Mesenchymal stem cell (in vitro differentiated cells and primary cell): ENCODE measurements at regions not wholly inside any gene's neighbourhood (a gene's known extent, or its start where the extent isn't known, plus 50 kb on each side); places are given as distances from the start of the nearest gene placed in this dataset.
A peak's percentile ranks its signal among the peaks of the same experiment; 100 is the strongest.

ENCODE experiments used
- DNase-seq: peaks from one replicate; pipeline ENCODE4 v3.0.0-alpha.2; 2013
- H2AFZ ChIP-seq: one replicate; pipeline ENCODE4 v1.6.1; 2013; ENCODE audit warnings: low read depth, mild to moderate bottlenecking, control low read depth, inconsistent platforms, low read length, moderate library complexity
- H2AK5ac ChIP-seq: 2 replicates; pipeline ENCODE4 v1.6.1; 2013; ENCODE audit warnings: low read length, moderate library complexity, mild to moderate bottlenecking, inconsistent platforms; ENCODE audit not compliant: severe bottlenecking
- H2BK120ac ChIP-seq: one replicate; pipeline ENCODE4 v1.6.1; 2013; ENCODE audit warnings: low read depth, mild to moderate bottlenecking, inconsistent platforms, low read length, moderate library complexity
- H2BK12ac ChIP-seq, 2 experiments: one replicate each; pipeline ENCODE4 v1.6.1; 2013; ENCODE audit warnings: inconsistent platforms in 2 of 2, low read length in 2 of 2, mild to moderate bottlenecking in 2 of 2, moderate library complexity in 2 of 2, control low read depth in 1 of 2
- H2BK15ac ChIP-seq: one replicate; pipeline ENCODE4 v1.6.1; 2013; ENCODE audit warnings: mild to moderate bottlenecking, low read depth, inconsistent platforms; ENCODE audit not compliant: poor library complexity, severe bottlenecking
- H2BK5ac ChIP-seq: 2 replicates; pipeline ENCODE4 v1.6.1; 2013; ENCODE audit warnings: low read depth, mild to moderate bottlenecking, low read length, control low read depth, inconsistent platforms; ENCODE audit not compliant: poor library complexity, severe bottlenecking
- H3K14ac ChIP-seq, 2 experiments: one replicate each; pipeline ENCODE4 v1.6.1; 2013; ENCODE audit warnings: inconsistent platforms in 2 of 2, low read length in 2 of 2, control low read depth in 1 of 2, mild to moderate bottlenecking in 1 of 2, moderate library complexity in 1 of 2
- H3K18ac ChIP-seq, 2 experiments: one replicate each; pipeline ENCODE4 v1.6.1; 2013; ENCODE audit warnings: inconsistent platforms in 2 of 2, low read length in 2 of 2, control low read depth in 1 of 2, low read depth in 1 of 2, mild to moderate bottlenecking in 1 of 2
- H3K23ac ChIP-seq, 2 experiments: one replicate each; pipeline ENCODE4 v1.6.1; 2013; ENCODE audit warnings: inconsistent platforms in 2 of 2, low read length in 2 of 2, mild to moderate bottlenecking in 2 of 2, moderate library complexity in 2 of 2, control low read depth in 1 of 2
- H3K27ac ChIP-seq: 2 replicates; pipeline ENCODE4 v1.5.1; 2013; ENCODE audit warnings: mild to moderate bottlenecking, moderate library complexity, low read length, control low read depth, inconsistent platforms; ENCODE audit not compliant: poor library complexity, severe bottlenecking
- H3K27me3 ChIP-seq, 2 experiments: 2 replicates each; pipeline versions ENCODE4 v1.6.1 to v1.7.0; 2013; ENCODE audit warnings: low read length in 2 of 2, mild to moderate bottlenecking in 2 of 2, moderate library complexity in 2 of 2, control low read depth in 1 of 2, inconsistent platforms in 1 of 2; ENCODE audit not compliant: control insufficient read depth in 1 of 2, insufficient read depth in 1 of 2
- H3K36me3 ChIP-seq, 2 experiments: 2 replicates each; pipeline versions ENCODE4 v1.6.1 to v1.7.0; 2013; ENCODE audit warnings: low read length in 2 of 2, control low read depth in 1 of 2, inconsistent platforms in 1 of 2, low read depth in 1 of 2, mild to moderate bottlenecking in 1 of 2; ENCODE audit not compliant: insufficient read depth in 2 of 2, control insufficient read depth in 1 of 2
- H3K4ac ChIP-seq, 2 experiments: one replicate each; pipeline ENCODE4 v1.6.1; 2013; ENCODE audit warnings: inconsistent platforms in 2 of 2, low read length in 2 of 2, mild to moderate bottlenecking in 2 of 2, moderate library complexity in 2 of 2, control low read depth in 1 of 2, low read depth in 1 of 2
- H3K4me1 ChIP-seq: 2 replicates; pipeline ENCODE4 v1.6.1; 2013; ENCODE audit warnings: low read depth, low read length, control low read depth; ENCODE audit not compliant: control insufficient read depth, insufficient read depth
- H3K4me2 ChIP-seq: 2 replicates; pipeline ENCODE4 v1.6.1; 2013; ENCODE audit warnings: low read length, mild to moderate bottlenecking, inconsistent platforms; ENCODE audit not compliant: poor library complexity, severe bottlenecking
- H3K4me3 ChIP-seq, 2 experiments: 2 replicates each; pipeline versions ENCODE4 v1.5.1 to v1.7.0; 2013; ENCODE audit warnings: low read length in 2 of 2, mild to moderate bottlenecking in 2 of 2, control low read depth in 1 of 2, low read depth in 1 of 2; ENCODE audit not compliant: insufficient read depth in 1 of 2
- H3K79me1 ChIP-seq: replicated peaks from 2 replicates; pipeline ENCODE4 v1.6.1; 2013; ENCODE audit warnings: mild to moderate bottlenecking, control low read depth, low read length, inconsistent platforms; ENCODE audit not compliant: poor library complexity, severe bottlenecking
- H3K9ac ChIP-seq: 2 replicates; pipeline ENCODE4 v1.7.0; 2013; ENCODE audit warnings: mild to moderate bottlenecking, low read length, moderate library complexity
- H3K9me3 ChIP-seq: 2 replicates; pipeline ENCODE4 v1.7.0; 2013; ENCODE audit warnings: mild to moderate bottlenecking, low read length; ENCODE audit not compliant: control insufficient read depth
- H4K8ac ChIP-seq: one replicate; pipeline ENCODE4 v1.6.1; 2013; ENCODE audit warnings: inconsistent platforms, mild to moderate bottlenecking, low read length, moderate library complexity
- H4K91ac ChIP-seq: one replicate; pipeline ENCODE4 v1.6.1; 2013; ENCODE audit warnings: mild to moderate bottlenecking, low read length, inconsistent platforms
- WGBS: methylation state at CpG from one replicate; pipeline ENCODE4 v1.1.7; 2013; ENCODE audit warnings: mixed read lengths; 5-methylcytosine and 5-hydroxymethylcytosine counted together

DNA sequence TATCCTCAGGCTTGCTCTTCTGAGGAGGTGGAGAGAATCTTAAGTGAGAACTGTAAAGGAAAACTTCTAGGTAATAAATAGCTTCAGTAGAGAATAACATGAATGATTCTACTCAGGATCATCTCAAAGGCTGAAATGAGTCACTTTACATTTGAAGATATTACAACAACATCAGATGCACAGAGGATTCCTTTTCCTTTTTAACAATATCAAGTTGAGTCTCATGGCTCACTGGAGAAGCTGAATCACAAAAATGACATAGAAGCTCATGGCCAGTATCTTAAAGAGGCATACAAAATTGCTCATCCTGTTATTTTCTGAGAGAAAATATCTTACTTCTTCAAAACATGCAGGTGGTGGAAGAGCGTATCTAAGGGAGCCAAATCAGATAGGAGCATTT is 72.5 kb upstream of the EMCN start:
- Histone ChIP-seq H2BK12ac (no peak overlapping the region), H3K4me2 (no peak overlapping the region), H3K18ac (no peak overlapping the region), H2BK5ac (no peak overlapping the region), H3K23ac (no peak overlapping the region), H3K4me3 (no peak overlapping the region), H4K91ac (no peak overlapping the region), H3K14ac (no peak overlapping the region), H3K4ac (no peak overlapping the region), H2BK120ac (no peak overlapping the region), H2AFZ (no peak overlapping the region), H4K8ac (no peak overlapping the region), H3K4me1 (no peaks in the 10 kb centered on the region), H3K27me3 (no peaks in the 10 kb centered on the region), H2AK5ac (no peak overlapping the region), H3K9ac (no peak overlapping the region), H3K36me3 (no peaks in the 10 kb centered on the region), H2BK15ac (no peak overlapping the region), H3K27ac (no peak overlapping the region), H3K79me1 (no peaks in the 10 kb centered on the region), H3K9me3 (no peaks in the 10 kb centered on the region)
- no CpG with 5 or more reads among the region's 1 CpG for WGBS
- DNase-seq = peak; percentile 6

DNA sequence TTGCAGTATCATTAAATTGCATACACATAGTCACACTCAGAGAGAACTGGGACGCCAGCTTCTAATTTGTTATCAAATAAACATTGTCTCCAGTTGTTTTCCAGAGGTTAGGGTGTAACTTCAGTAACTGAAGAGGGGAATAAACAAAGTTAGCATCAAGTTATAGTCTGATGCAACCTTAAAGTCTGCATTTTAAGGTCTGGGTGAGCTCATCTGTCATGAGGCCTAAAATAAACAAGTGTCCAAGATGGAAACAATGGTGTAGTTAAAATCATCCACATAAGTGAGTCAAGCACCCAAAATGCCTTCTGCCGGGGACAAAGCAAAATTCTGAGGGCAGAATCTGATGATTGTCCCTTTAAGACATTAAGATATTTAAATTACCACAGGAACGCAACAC is 70.3 kb upstream of the EMCN start:
- 14% methylated on average over 1 of the region's 3 CpGs for WGBS
- Histone ChIP-seq H3K27ac (no peak overlapping the region), H2BK5ac (no peak overlapping the region), H3K4me1 (no peaks in the 10 kb centered on the region), H2BK15ac (no peak overlapping the region), H3K4me3 (no peak overlapping the region), H3K27me3 (no peaks in the 10 kb centered on the region), H3K14ac (no peak overlapping the region), H2BK120ac (peak overlapping the region; percentile 19), H3K18ac (no peak overlapping the region), H4K91ac (no peak overlapping the region), H4K8ac (no peak overlapping the region), H3K79me1 (no peaks in the 10 kb centered on the region), H3K4me2 (no peak overlapping the region), H2BK12ac (no peak overlapping the region), H3K36me3 (no peaks in the 10 kb centered on the region), H3K23ac (no peak overlapping the region), H2AFZ (no peak overlapping the region), H3K9me3 (no peaks in the 10 kb centered on the region), H3K9ac (no peak overlapping the region), H2AK5ac (no peak overlapping the region), H3K4ac (no peak overlapping the region)
- peak; percentile 69 for DNase-seq

DNA sequence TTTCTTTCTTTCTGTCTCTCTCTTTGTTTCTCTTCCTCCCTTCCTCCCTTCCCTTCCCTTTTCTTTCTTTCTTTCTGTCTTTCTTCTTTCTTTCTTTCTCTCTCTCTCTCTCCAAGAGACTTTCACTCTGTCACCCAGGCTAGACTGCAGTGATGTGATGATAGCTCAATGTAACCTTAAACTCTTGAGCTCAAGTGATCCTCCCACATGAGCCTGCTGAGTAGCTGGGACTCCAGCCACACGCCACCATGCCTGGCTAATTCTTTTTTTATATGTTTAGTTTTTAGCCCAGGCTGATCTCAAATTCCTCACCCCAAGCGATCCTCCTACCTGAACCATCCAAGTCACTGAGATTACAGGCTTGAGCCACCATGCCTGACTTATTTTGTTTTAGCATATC is 64.3 kb upstream of the EMCN start:
- Histone ChIP-seq H3K4me2 (no peak overlapping the region), H3K9me3 (no peaks in the 10 kb centered on the region), H4K8ac (no peak overlapping the region), H2BK120ac (no peak overlapping the region), H3K79me1 (no peaks in the 10 kb centered on the region), H2AFZ (no peak overlapping the region), H2BK15ac (no peak overlapping the region), H3K9ac (no peak overlapping the region), H2AK5ac (no peak overlapping the region), H3K27ac (no peak overlapping the region), H3K4ac (no peak overlapping the region), H4K91ac (no peak overlapping the region), H3K4me3 (no peak overlapping the region), H3K36me3 (no peaks in the 10 kb centered on the region), H3K18ac (no peak overlapping the region), H3K4me1 (no peaks in the 10 kb centered on the region), H3K23ac (no peak overlapping the region), H3K14ac (no peak overlapping the region), H2BK5ac (no peak overlapping the region), H2BK12ac (no peak overlapping the region), H3K27me3 (no peaks in the 10 kb centered on the region)
- WGBS = 90% methylated on average over 2 of the region's 2 CpGs
- no peak for DNase-seq

DNA sequence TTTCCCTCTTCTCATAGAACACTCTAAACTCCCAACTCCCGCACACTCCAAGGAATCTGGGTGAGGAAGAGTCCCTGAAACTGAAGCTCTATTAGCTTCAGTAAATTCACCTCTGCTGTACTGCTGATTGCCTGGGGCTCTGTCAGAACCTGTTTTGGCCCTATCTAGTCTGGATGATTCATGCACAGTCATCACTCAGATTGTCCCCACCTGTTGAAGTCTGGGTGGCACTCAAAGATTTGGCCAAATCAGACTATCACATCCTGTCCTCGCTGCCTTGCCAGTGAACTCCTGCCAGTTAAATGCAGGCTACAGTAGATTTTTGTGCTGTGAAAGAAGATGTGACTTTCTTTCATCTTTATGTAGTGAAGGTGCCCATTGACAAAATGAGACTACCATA is 63.5 kb upstream of the EMCN start:
- Histone ChIP-seq H2BK120ac (no peak overlapping the region), H3K14ac (no peak overlapping the region), H3K4me2 (no peak overlapping the region), H3K36me3 (no peaks in the 10 kb centered on the region), H2AFZ (no peak overlapping the region), H2BK5ac (no peak overlapping the region), H3K79me1 (no peaks in the 10 kb centered on the region), H4K8ac (no peak overlapping the region), H3K9ac (no peak overlapping the region), H3K4ac (no peak overlapping the region), H2BK12ac (no peak overlapping the region), H4K91ac (no peak overlapping the region), H2BK15ac (no peak overlapping the region), H3K23ac (no peak overlapping the region), H3K18ac (no peak overlapping the region), H3K9me3 (no peaks in the 10 kb centered on the region), H3K27ac (no peak overlapping the region), H3K27me3 (no peaks in the 10 kb centered on the region), H3K4me1 (no peaks in the 10 kb centered on the region), H3K4me3 (no peak overlapping the region), H2AK5ac (no peak overlapping the region)
- WGBS = 97% methylated on average over 2 of the region's 2 CpGs
- no peak for DNase-seq
